ENCODE measurements at regions not wholly inside any gene's neighbourhood (a gene's known extent, or its start where the extent isn't known, plus 50 kb on each side); places are given as distances from the start of the nearest gene placed in this dataset.

GRCh38 chr9:82295181-82295580 lies 306.6 kb downstream of the SPATA31D1 start:
- ATAC-seq, result no peak
- no peak for DNase-seq (ENCODE audit: low spot score)

DNA sequence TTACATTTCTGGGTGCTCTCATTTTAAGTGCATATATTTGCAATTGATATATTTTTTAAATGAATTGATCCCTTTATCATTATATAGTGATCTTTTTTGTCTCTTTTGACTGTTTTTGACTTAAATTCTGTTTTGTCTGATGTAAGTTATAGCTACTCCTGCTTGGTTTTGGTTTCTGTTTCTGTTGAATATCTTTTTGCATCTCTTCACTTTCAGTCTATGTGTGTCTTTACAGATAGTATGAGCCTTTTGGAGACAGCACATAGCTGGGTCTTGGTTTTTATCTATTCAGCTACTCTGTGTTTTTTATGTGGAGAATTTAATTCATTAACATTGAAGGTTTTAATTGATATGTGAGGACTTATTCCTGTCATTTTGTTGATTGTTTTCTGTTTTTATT lies 311.3 kb downstream of the SPATA31D1 start:
- no peak for ATAC-seq
- DNase-seq (ENCODE audit: low spot score), result no peak

GRCh38 chr9:82302968-82303655 lies 314.5 kb downstream of the SPATA31D1 start:
- ATAC-seq, result no peak
- no peak for DNase-seq (ENCODE audit: low spot score)

GRCh38 chr9:82308836-82309235 lies 320.3 kb downstream of the SPATA31D1 start:
- DNase-seq (ENCODE audit: low spot score), result no peak
- ATAC-seq, result no peak

DNA sequence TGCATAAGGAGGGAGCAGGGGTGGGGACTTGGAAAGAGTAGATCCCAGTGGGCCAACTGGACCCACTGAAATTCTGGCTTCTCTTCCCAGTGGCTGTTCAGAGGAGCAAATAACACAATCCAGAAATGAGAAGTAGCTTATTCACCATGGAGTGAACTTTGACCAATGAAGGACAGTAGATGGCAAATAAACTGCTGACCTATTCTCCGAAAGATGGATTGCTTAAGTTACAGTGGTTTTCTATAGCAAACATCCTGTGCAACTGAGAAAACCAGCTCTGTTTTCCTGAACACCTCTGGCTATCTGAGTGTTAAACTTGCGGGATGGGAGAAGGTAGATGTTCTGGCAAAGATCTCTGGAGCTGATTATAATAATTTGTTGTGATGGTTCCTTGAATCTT lies 325.1 kb downstream of the SPATA31D1 start:
- ATAC-seq, result peak; percentile 80
- DNase-seq (ENCODE audit: low spot score), result no peak

DNA sequence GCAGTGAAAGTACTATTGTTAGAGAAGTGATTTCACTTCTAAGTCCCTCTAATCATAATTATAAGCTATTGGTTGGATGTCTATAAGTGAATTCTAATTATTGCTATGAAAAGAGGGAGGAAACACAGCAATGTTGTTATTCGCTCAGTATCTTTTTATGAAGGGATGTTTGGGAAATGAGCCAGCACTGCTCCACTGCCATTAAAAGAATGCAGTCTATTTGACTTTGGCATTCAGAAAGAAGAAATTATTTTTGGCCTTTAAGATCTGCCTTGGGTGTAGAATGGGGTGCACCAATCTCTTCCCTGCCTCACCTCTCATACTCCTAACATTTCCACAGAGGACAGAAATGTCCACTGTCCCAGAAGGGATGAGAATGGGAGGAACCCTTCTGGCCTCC lies 332.0 kb downstream of the SPATA31D1 start:
- DNase-seq (ENCODE audit: low spot score), result no peak
- no peak for ATAC-seq

- ATAC-seq, result no peak
- DNase-seq (ENCODE audit: low spot score), result no peak
Observed at GRCh38 chr9:82325907-82326306, 337.3 kb downstream of the SPATA31D1 start.

- ATAC-seq, result no peak
Observed at GRCh38 chr9:82327641-82328040, 339.1 kb downstream of the SPATA31D1 start.

GRCh38 chr9:82331079-82331478 lies 342.5 kb downstream of the SPATA31D1 start:
- ATAC-seq (no peak), DNase-seq (ENCODE audit: low spot score) (no peak)

More at GRCh38 chr9:82327641-82328040, 339.1 kb downstream of the SPATA31D1 start:
- DNase-seq (ENCODE audit: low spot score), result no peak

DNA sequence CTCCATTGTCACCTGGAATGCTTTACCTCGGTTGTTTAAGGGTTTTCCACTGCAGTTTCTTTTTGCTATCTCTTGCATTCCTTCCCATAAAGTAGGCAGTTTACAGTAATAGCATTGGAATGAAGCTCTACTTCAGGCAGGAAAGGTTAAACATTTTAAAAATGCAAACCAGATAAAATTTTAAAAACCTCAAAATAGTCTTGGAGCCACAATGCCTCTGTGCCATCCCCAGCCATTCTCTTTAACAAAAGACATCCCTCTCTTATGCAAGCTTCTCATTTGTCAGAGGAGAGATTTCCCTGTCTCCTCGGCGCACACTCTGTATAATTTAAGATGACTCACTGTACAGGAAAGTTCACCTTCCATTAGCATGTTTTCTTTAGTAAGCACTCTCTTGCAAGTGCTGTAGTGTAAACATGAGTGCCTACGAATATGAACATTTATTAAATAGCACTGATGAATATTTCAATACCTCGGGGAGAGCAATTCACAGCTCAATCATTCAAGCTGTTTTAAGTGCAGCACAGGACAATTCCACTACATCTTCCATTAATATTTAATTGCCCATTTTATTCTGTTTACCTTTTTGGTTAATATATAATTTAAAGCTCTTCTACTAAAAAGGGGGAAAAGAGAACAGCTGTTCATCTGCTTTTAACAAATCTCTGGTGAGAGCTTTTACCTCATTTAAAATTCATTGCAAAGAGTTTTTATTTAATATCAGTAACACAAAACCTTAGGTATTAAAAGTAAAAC lies 343.6 kb downstream of the SPATA31D1 start:
- ATAC-seq, result peak; percentile 83
- no peak for DNase-seq (ENCODE audit: low spot score)

GRCh38 chr9:82332774-82333152 lies 344.2 kb downstream of the SPATA31D1 start:
- ATAC-seq, result peak; percentile 43
- no peak for DNase-seq (ENCODE audit: low spot score)

DNA sequence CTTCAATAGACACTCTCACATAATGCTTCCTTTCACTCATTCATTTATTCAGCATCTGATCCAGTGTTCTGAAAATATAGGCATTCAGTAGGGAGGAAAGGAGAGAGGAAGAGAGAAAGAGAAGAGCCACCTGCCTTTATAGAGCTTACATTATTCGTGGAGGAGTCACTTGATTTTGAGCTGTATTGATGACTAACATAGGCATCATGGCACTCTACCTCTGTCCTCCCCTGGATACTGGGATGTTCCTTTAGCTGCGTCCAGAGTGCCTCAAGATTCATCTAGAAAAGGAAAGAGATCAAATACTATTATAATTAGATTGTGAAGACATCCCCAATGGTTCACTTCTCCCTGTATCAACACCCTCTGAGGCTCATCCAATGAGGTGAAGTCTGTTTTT lies 345.1 kb downstream of the SPATA31D1 start:
- DNase-seq (ENCODE audit: low spot score), result no peak
- no peak for ATAC-seq

DNA sequence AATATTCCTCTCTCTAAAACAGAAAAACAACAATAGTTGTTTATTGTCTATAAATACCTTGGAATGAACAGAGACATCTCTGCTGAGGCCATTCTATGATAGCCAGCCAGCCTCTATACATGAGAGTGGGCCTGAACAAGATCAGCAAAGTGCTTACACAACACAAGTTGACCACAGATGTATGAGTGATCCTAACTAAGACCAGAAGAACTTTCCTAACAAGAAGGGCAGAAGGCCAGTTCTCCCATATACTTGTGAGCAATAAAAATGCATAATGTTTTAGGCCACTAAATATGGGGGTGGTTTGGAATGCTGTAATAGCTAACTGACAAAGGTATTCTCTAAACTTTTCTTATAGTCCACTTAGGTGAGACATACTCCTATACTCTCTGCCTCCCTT lies 345.7 kb downstream of the SPATA31D1 start:
- DNase-seq (ENCODE audit: low spot score) (no peak), ATAC-seq (no peak)

DNA sequence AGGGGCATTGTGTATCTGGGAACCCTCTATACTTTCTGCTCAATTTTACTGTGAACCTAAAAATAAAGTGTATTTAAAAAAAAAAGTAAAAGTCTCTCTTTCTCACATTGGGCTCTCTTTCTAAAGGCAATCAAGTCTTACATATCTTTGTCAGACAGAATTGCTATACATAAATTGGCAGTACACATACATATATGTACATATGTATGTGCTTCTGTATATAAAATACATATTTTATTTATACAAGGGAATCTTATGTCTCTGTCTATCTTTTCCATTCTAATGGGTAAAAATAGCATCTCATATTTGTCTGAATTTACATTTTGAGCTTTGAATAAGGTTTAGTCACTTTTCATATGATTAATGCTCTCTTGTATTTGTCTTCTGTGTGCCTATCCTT lies 348.8 kb downstream of the SPATA31D1 start:
- ATAC-seq (no peak), DNase-seq (ENCODE audit: low spot score) (no peak)

DNA sequence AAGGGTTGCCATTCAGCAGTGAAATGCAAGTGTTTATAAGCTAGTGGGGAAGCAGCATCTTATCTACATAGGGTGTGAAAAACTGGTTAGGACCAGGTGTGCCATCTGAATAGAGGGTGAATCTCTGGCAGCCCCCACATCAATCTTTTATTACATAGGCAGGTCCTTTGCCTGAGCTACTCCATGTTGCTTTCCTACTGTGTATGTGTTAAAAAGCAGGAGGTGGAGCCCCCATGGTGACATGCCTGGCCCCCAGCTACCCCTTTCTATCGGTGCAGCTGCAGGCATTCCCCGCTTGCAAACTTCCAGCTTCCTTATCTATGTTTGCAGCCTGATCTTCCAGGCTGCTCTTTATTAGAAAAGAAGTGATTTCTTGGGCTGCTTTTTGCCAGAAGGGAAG lies 353.5 kb downstream of the SPATA31D1 start:
- DNase-seq (ENCODE audit: low spot score) (no peak), ATAC-seq (no peak)

DNA sequence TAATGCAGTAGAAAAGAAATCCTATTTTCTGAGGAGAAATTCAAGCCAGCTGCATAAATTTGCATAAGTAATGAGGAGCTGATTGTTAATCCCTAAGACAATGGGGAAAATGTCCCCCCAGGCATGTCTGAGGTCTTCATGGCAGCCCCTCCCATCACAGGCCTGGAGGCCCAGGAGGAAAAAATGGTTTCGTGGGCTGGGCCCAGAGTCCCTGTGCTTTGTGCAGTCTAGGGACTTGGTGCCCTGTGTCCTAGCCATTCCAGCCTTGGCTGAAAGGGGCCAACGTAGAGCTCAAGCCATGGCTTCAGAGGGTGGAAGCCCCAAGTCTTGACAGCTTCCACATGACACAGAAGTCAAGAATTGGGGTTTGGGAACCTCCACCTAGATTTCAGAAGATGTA lies 357.5 kb downstream of the SPATA31D1 start:
- no peak for ATAC-seq
- no peak for DNase-seq (ENCODE audit: low spot score)

GRCh38 chr9:82353631-82354278 lies 365.2 kb downstream of the SPATA31D1 start:
- ATAC-seq, result no peak

GRCh38 chr9:82354279-82354659 lies 365.7 kb downstream of the SPATA31D1 start:
- ATAC-seq (no peak), DNase-seq (ENCODE audit: low spot score) (no peak)

More at GRCh38 chr9:82353631-82354278, 365.2 kb downstream of the SPATA31D1 start:
- DNase-seq (ENCODE audit: low spot score), result no peak

DNA sequence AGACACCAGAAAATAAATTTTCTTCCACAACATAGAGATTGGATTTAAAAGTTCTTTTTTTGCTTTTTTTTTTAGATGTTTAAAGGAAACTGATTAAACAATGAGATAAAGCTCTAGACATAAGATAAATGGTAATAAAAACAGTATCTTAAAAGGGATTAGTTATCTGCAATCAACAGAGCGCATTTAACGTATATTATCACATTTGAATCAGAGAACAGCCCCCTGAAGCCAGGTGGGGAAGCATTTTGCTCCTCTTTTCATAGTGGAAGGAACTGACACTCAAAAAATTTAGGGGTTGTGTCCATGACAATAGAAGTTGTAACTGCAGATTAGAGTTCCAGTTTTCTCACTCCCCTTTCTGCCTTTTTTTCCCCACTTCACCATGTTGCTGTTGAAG lies 367.6 kb downstream of the SPATA31D1 start:
- ATAC-seq, result no peak

GRCh38 chr9:82356871-82357270 lies 368.3 kb downstream of the SPATA31D1 start:
- no peak for DNase-seq (ENCODE audit: low spot score)
- no peak for ATAC-seq

More for the DNA sequence above, 367.6 kb downstream of the SPATA31D1 start:
- no peak for DNase-seq (ENCODE audit: low spot score)

DNA sequence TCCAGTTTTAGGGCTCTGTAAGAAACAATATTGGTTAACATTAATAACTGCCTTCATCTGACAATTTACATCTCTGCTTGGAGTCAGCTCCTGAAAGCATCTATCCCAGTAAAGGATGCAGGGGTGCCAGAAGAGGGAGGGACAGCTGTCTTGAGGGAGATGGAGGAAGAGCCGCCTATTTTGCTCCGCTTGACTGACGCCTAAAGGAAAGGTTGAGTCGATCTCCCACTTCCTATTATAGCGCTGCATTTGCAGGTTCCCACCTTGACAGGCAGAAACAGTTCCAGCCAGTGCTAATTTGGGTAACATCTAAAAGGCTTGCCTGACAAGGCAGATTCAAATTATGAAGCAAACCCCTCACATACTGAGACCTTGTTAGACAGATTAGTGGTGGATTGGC lies 374.6 kb downstream of the SPATA31D1 start:
- no peak for ATAC-seq

GRCh38 chr9:82363682-82364081 lies 375.1 kb downstream of the SPATA31D1 start:
- ATAC-seq (no peak), DNase-seq (ENCODE audit: low spot score) (no peak)

More for the DNA sequence above, 374.6 kb downstream of the SPATA31D1 start:
- DNase-seq (ENCODE audit: low spot score), result no peak
